ENCODE measurements at regions not wholly inside any gene's neighbourhood (a gene's known extent, or its start where the extent isn't known, plus 50 kb on each side); places are given as distances from the start of the nearest gene placed in this dataset.

- no peak for DNase-seq (ENCODE audit: insufficient read length)
- FAIRE-seq = no peak
- TF ChIP-seq POLR2AphosphoS5 (IDR thresholded peaks at IDR 0.05; ENCODE audit: low read depth, low read length) = no peak
- TF ChIP-seq POLR2A (IDR thresholded peaks at IDR 0.05; ENCODE audit: low read depth, low read length) = no peak
- no peak for TF ChIP-seq TAF1 (IDR thresholded peaks at IDR 0.05; ENCODE audit: borderline replicate concordance, low read depth, low read length)
These were observed 362.3 kb upstream of the CBLB start for GRCh38 chr3:106231086-106231485.

GRCh38 chr3:106232956-106233355, 364.1 kb upstream of the CBLB start:
- FAIRE-seq (no peak), DNase-seq (ENCODE audit: insufficient read length) (no peak)
- no peak for TF ChIP-seq POLR2A (IDR thresholded peaks at IDR 0.05; ENCODE audit: low read depth, low read length)
- no peak for TF ChIP-seq POLR2AphosphoS5 (IDR thresholded peaks at IDR 0.05; ENCODE audit: low read depth, low read length)
- TF ChIP-seq TAF1 (IDR thresholded peaks at IDR 0.05; ENCODE audit: borderline replicate concordance, low read depth, low read length) = no peak

- DNase-seq (ENCODE audit: insufficient read length) (no peak), FAIRE-seq (peak; percentile 66)
- no peak for TF ChIP-seq TAF1 (IDR thresholded peaks at IDR 0.05; ENCODE audit: borderline replicate concordance, low read depth, low read length)
- TF ChIP-seq POLR2AphosphoS5 (IDR thresholded peaks at IDR 0.05; ENCODE audit: low read depth, low read length) = no peak
- no peak for TF ChIP-seq POLR2A (IDR thresholded peaks at IDR 0.05; ENCODE audit: low read depth, low read length)
These were observed 370.4 kb upstream of the CBLB start for GRCh38 chr3:106239195-106239697.

GRCh38 chr3:106241593-106241992, 372.8 kb upstream of the CBLB start:
- DNase-seq (ENCODE audit: insufficient read length) (no peak), FAIRE-seq (no peak)
- no peak for TF ChIP-seq POLR2A (IDR thresholded peaks at IDR 0.05; ENCODE audit: low read depth, low read length)
- no peak for TF ChIP-seq TAF1 (IDR thresholded peaks at IDR 0.05; ENCODE audit: borderline replicate concordance, low read depth, low read length)
- no peak for TF ChIP-seq POLR2AphosphoS5 (IDR thresholded peaks at IDR 0.05; ENCODE audit: low read depth, low read length)

GRCh38 chr3:106242781-106243180, 374.0 kb upstream of the CBLB start:
- DNase-seq (ENCODE audit: insufficient read length) (no peak), FAIRE-seq (peak; percentile 66)
- no peak for TF ChIP-seq TAF1 (IDR thresholded peaks at IDR 0.05; ENCODE audit: borderline replicate concordance, low read depth, low read length)
- no peak for TF ChIP-seq POLR2AphosphoS5 (IDR thresholded peaks at IDR 0.05; ENCODE audit: low read depth, low read length)
- no peak for TF ChIP-seq POLR2A (IDR thresholded peaks at IDR 0.05; ENCODE audit: low read depth, low read length)

GRCh38 chr3:106245400-106245799, 376.6 kb upstream of the CBLB start:
- FAIRE-seq (no peak), DNase-seq (ENCODE audit: insufficient read length) (no peak)
- TF ChIP-seq POLR2A (IDR thresholded peaks at IDR 0.05; ENCODE audit: low read depth, low read length) = no peak
- no peak for TF ChIP-seq POLR2AphosphoS5 (IDR thresholded peaks at IDR 0.05; ENCODE audit: low read depth, low read length)
- no peak for TF ChIP-seq TAF1 (IDR thresholded peaks at IDR 0.05; ENCODE audit: borderline replicate concordance, low read depth, low read length)

- no peak for DNase-seq (ENCODE audit: insufficient read length)
- peak; percentile 74 for FAIRE-seq
- TF ChIP-seq TAF1 (IDR thresholded peaks at IDR 0.05; ENCODE audit: borderline replicate concordance, low read depth, low read length) (no peak), POLR2AphosphoS5 (IDR thresholded peaks at IDR 0.05; ENCODE audit: low read depth, low read length) (no peak), POLR2A (IDR thresholded peaks at IDR 0.05; ENCODE audit: low read depth, low read length) (no peak)
These were observed 379.3 kb upstream of the CBLB start for GRCh38 chr3:106247902-106248684.

- FAIRE-seq (no peak), DNase-seq (ENCODE audit: insufficient read length) (no peak)
- TF ChIP-seq TAF1 (IDR thresholded peaks at IDR 0.05; ENCODE audit: borderline replicate concordance, low read depth, low read length) (no peak), POLR2A (IDR thresholded peaks at IDR 0.05; ENCODE audit: low read depth, low read length) (no peak), POLR2AphosphoS5 (IDR thresholded peaks at IDR 0.05; ENCODE audit: low read depth, low read length) (no peak)
These were observed 380.3 kb upstream of the CBLB start for GRCh38 chr3:106249159-106249558.

GRCh38 chr3:106249981-106250380, 381.2 kb upstream of the CBLB start:
- no peak for FAIRE-seq
- DNase-seq (ENCODE audit: insufficient read length) = no peak
- TF ChIP-seq POLR2AphosphoS5 (IDR thresholded peaks at IDR 0.05; ENCODE audit: low read depth, low read length) = no peak
- no peak for TF ChIP-seq POLR2A (IDR thresholded peaks at IDR 0.05; ENCODE audit: low read depth, low read length)
- no peak for TF ChIP-seq TAF1 (IDR thresholded peaks at IDR 0.05; ENCODE audit: borderline replicate concordance, low read depth, low read length)

GRCh38 chr3:106251160-106251892, 382.5 kb upstream of the CBLB start:
- no peak for TF ChIP-seq TAF1 (IDR thresholded peaks at IDR 0.05; ENCODE audit: borderline replicate concordance, low read depth, low read length)
- TF ChIP-seq POLR2A (IDR thresholded peaks at IDR 0.05; ENCODE audit: low read depth, low read length) = no peak
- TF ChIP-seq POLR2AphosphoS5 (IDR thresholded peaks at IDR 0.05; ENCODE audit: low read depth, low read length) = no peak
- FAIRE-seq (no peak), DNase-seq (ENCODE audit: insufficient read length) (no peak)

GRCh38 chr3:106255870-106256248, 387.0 kb upstream of the CBLB start:
- FAIRE-seq (peak; percentile 98), DNase-seq (ENCODE audit: insufficient read length) (peak; percentile 17)
- TF ChIP-seq POLR2AphosphoS5 (IDR thresholded peaks at IDR 0.05; ENCODE audit: low read depth, low read length) (peak; percentile 83), POLR2A (IDR thresholded peaks at IDR 0.05; ENCODE audit: low read depth, low read length) (peak; percentile 72; the same call in 1 of the 2 replicates), TAF1 (IDR thresholded peaks at IDR 0.05; ENCODE audit: borderline replicate concordance, low read depth, low read length) (peak; percentile 28; the same call in 1 of the 2 replicates)

All from GM12892 (cell line).